Panc1 (cell line): ENCODE measurements at regions not wholly inside any gene's neighbourhood (a gene's known extent, or its start where the extent isn't known, plus 50 kb on each side); places are given as distances from the start of the nearest gene placed in this dataset.

Experiments used
- CTCF ChIP-seq: fragments of 450-650 bp; IDR thresholded peaks from 2 replicates; pipeline ENCODE4 v1.5.1; 2017; ENCODE audit warnings: mild to moderate bottlenecking
- POLR2AphosphoS5 ChIP-seq: IDR thresholded peaks from 2 replicates; pipeline ENCODE4 v1.6.1; 2012; ENCODE audit warnings: mild to moderate bottlenecking, low read depth, low read length, moderate library complexity
- REST ChIP-seq, 2 experiments: IDR thresholded peaks; 2 replicates each; pipeline ENCODE4 v1.6.1; 2011 to 2012; ENCODE audit warnings: low read depth in 2 of 2, control low read depth in 1 of 2, low read length in 1 of 2, mild to moderate bottlenecking in 1 of 2, moderate library complexity in 1 of 2; ENCODE audit not compliant: insufficient read depth in 1 of 2
- SIN3A ChIP-seq: IDR thresholded peaks from 2 replicates; pipeline ENCODE4 v1.6.1; 2012; ENCODE audit warnings: low read depth, mild to moderate bottlenecking, low read length, moderate library complexity, borderline replicate concordance; ENCODE audit not compliant: insufficient read depth
- TCF7L2 ChIP-seq: IDR thresholded peaks from 2 replicates; pipeline ENCODE4 v1.6.1; 2011; ENCODE audit warnings: mild to moderate bottlenecking, low read depth, low read length, inconsistent platforms

GRCh38 chr6:154928325-154928922 lies 66.7 kb upstream of the TIAM2 start:
- TF ChIP-seq CTCF (peak; percentile 86), TCF7L2 (no peak), SIN3A (no peak), POLR2AphosphoS5 (no peak), REST (IDR thresholded peaks at IDR 0.05; ENCODE audit: insufficient read depth in 1 of 2, low read depth in 2 of 2, low read length in 1 of 2) (no peak)
